A673 (cell line): ENCODE measurements at regions not wholly inside any gene's neighbourhood (a gene's known extent, or its start where the extent isn't known, plus 50 kb on each side); places are given as distances from the start of the nearest gene placed in this dataset.

Source experiments
- CTCF ChIP-seq: fragments of 300-800, 200-600 bp; sonication (generic); conservative IDR thresholded peaks from 2 replicates; pipeline ENCODE4 v1.5.1; 2017; ENCODE audit warnings: low read depth, mild to moderate bottlenecking, antibody characterized with exemption, low read length, moderate library complexity, mixed read lengths
- EZH2 ChIP-seq: fragments of 200-600 bp; sonication (generic); IDR thresholded peaks from 2 replicates; pipeline ENCODE4 v1.6.1; 2017; ENCODE audit warnings: borderline replicate concordance, low read depth, mild to moderate bottlenecking, mixed read lengths, antibody characterized with exemption, low read length; ENCODE audit not compliant: poor library complexity, severe bottlenecking

GRCh38 chr11:71163371-71163770 is 89.0 kb downstream of the SHANK2 start:
- TF ChIP-seq CTCF, result no peak
- no peak for TF ChIP-seq EZH2
